Caco-2 (cell line): ENCODE measurements at regions not wholly inside any gene's neighbourhood (a gene's known extent, or its start where the extent isn't known, plus 50 kb on each side); places are given as distances from the start of the nearest gene placed in this dataset.
"Not testable (repeated sequence)": the region's sequence is repeated elsewhere in the genome, so short reads cannot be mapped to it uniquely, and the experiment has no call there.

Experiments
- BruUV-seq: library from RNA; stranded (reverse); fragments of 400-500 nt; replicated peaks from 2 replicates; lab custom pipeline; 2021; lab: Mats Ljungman, UMichigan
- CTCF ChIA-PET: fragments of 300-600 bp; sonication (Branson Sonifier 250); formaldehyde crosslinking; loops from one replicate; lab custom pipeline; 2022; ENCODE audit warnings: antibody characterized with exemption; lab: Charles Lee
- POLR2A ChIA-PET: fragments of 300-600 bp; sonication (Branson Sonifier 250); formaldehyde crosslinking; loops from one replicate; lab custom pipeline; 2022; ENCODE audit warnings: antibody characterized with exemption; lab: Charles Lee
- DNase-seq, 2 experiments: peaks; one replicate each; pipeline versions ENCODE4 v3.0.0 to v3.0.0-alpha.2; 2020 to 2022
- H3K27me3 ChIP-seq: replicated peaks from 2 replicates; pipeline ENCODE4 v1.6.0; 2011; ENCODE audit warnings: low read length; ENCODE audit not compliant: control insufficient read depth, insufficient read depth
- H3K36me3 ChIP-seq: 2 replicates; pipeline ENCODE4 v1.5.1; 2011; ENCODE audit warnings: low read length; ENCODE audit not compliant: control insufficient read depth, insufficient read depth
- H3K4me1 ChIP-seq: fragments of 250-450 bp; sonication (Bioruptor Pico); 2 replicates; pipeline ENCODE4 v1.5.1; 2020; ENCODE audit warnings: mild to moderate bottlenecking
- H3K4me3 ChIP-seq: 2 replicates; pipeline ENCODE4 v1.5.1; 2011; ENCODE audit warnings: low read depth, mild to moderate bottlenecking, control low read depth, low read length
- H3K9me3 ChIP-seq: fragments of 250-450 bp; sonication (Bioruptor Pico); 2 replicates; pipeline ENCODE4 v1.5.1; 2020; ENCODE audit warnings: mild to moderate bottlenecking, moderate library complexity
- H3K27ac Mint-ChIP-seq: one replicate; pipeline ENCODE4 v1.8.0; 2022; ENCODE audit warnings: mixed read lengths; ENCODE audit not compliant: unreplicated experiment
- H3K27me3 Mint-ChIP-seq: one replicate; pipeline ENCODE4 v1.8.0; 2022; ENCODE audit warnings: mixed read lengths; ENCODE audit not compliant: insufficient read depth, unreplicated experiment
- H3K36me3 Mint-ChIP-seq: one replicate; pipeline ENCODE4 v1.8.0; 2022; ENCODE audit warnings: mild to moderate bottlenecking, mixed read lengths; ENCODE audit not compliant: insufficient read depth, unreplicated experiment
- H3K4me1 Mint-ChIP-seq: one replicate; pipeline ENCODE4 v1.8.0; 2022; ENCODE audit warnings: low read depth, mixed read lengths; ENCODE audit not compliant: unreplicated experiment
- H3K4me3 Mint-ChIP-seq: one replicate; pipeline ENCODE4 v1.8.0; 2022; ENCODE audit warnings: mild to moderate bottlenecking, moderate library complexity, mixed read lengths; ENCODE audit not compliant: unreplicated experiment
- H3K9me3 Mint-ChIP-seq: one replicate; pipeline ENCODE4 v1.8.0; 2022; ENCODE audit warnings: mixed read lengths; ENCODE audit not compliant: unreplicated experiment
- CTCF ChIP-seq, 2 experiments: fragments of 200-600 bp in 1 of 2; IDR thresholded peaks; 1 replicate in 1 of 2; 2 replicates in 1 of 2; pipeline versions ENCODE4 v1.5.1 to v1.8.0; 2011 to 2022; ENCODE audit warnings: antibody characterized with exemption in 1 of 2, control low read depth in 1 of 2, inconsistent platforms in 1 of 2, low read depth in 1 of 2, low read length in 1 of 2, mild to moderate bottlenecking in 1 of 2, moderate library complexity in 1 of 2; ENCODE audit not compliant: insufficient read depth in 1 of 2, severe bottlenecking in 1 of 2, unreplicated experiment in 1 of 2
- intact Hi-C: fragments of 100-400 bp; cut with micrococcal nuclease; formaldehyde crosslinking; loops from one replicate; pipeline ENCODE4 v1.10.0; 2022; ENCODE audit not compliant: unreplicated experiment

GRCh38 chr12:70083677-70084020 is 159.6 kb upstream of the CNOT2 start:
- no peaks in the 10 kb centered on the region for H3K9me3 ChIP-seq
- no TSS peak for BruUV-seq
- H3K36me3 ChIP-seq: no peaks in the 10 kb centered on the region
- H3K4me1 Mint-ChIP-seq: no peaks in the 10 kb centered on the region
- no peak for TF ChIP-seq CTCF (IDR thresholded peaks at IDR 0.05; ENCODE audit: insufficient read depth in 1 of 2, low read depth in 1 of 2, low read length in 1 of 2, severe bottlenecking in 1 of 2, unreplicated experiment in 1 of 2)
- no peak for DNase-seq
- ChIA-PET CTCF (no interaction called here), POLR2A (no interaction called here)
- H3K27me3 ChIP-seq: no peaks in the 10 kb centered on the region
- peaks cover 9% of the 10 kb centered on the region for H3K9me3 Mint-ChIP-seq
- no peaks in the 10 kb centered on the region for H3K27me3 Mint-ChIP-seq
- no peak overlapping the region for H3K27ac Mint-ChIP-seq
- H3K4me1 ChIP-seq: no peaks in the 10 kb centered on the region
- intact Hi-C loops: no loop called here
- no peak overlapping the region for H3K4me3 ChIP-seq
- H3K36me3 Mint-ChIP-seq: no peaks in the 10 kb centered on the region
- H3K4me3 Mint-ChIP-seq: no peak overlapping the region

GRCh38 chr12:70086372-70086771 is 156.9 kb upstream of the CNOT2 start:
- H3K27me3 Mint-ChIP-seq, BruUV-seq, H3K9me3 Mint-ChIP-seq, CTCF ChIA-PET, H3K4me1 ChIP-seq, H3K36me3 ChIP-seq, H3K9me3 ChIP-seq, H3K4me3 Mint-ChIP-seq, POLR2A ChIA-PET, H3K27ac Mint-ChIP-seq, H3K27me3 ChIP-seq, intact Hi-C loops, H3K4me3 ChIP-seq, H3K4me1 Mint-ChIP-seq, DNase-seq, H3K36me3 Mint-ChIP-seq: not testable (repeated sequence)

GRCh38 chr12:70091021-70091521 is 152.2 kb upstream of the CNOT2 start:
- no peaks in the 10 kb centered on the region for H3K9me3 Mint-ChIP-seq
- ChIA-PET CTCF (no interaction called here), POLR2A (no interaction called here)
- Histone ChIP-seq H3K27me3 (no peaks in the 10 kb centered on the region), H3K4me1 (0 out of 2 replicates have a peak, but pooled peaks cover 3% of the 10 kb centered on the region), H3K36me3 (no peaks in the 10 kb centered on the region), H3K9me3 (no peaks in the 10 kb centered on the region), H3K4me3 (no peak overlapping the region)
- no peaks in the 10 kb centered on the region for H3K27me3 Mint-ChIP-seq
- no TSS peak for BruUV-seq
- no peak overlapping the region for H3K27ac Mint-ChIP-seq
- no peak for TF ChIP-seq CTCF (IDR thresholded peaks at IDR 0.05; ENCODE audit: insufficient read depth in 1 of 2, low read depth in 1 of 2, low read length in 1 of 2, severe bottlenecking in 1 of 2, unreplicated experiment in 1 of 2)
- intact Hi-C loops: no loop called here
- no peak for DNase-seq
- no peaks in the 10 kb centered on the region for H3K36me3 Mint-ChIP-seq
- no peak overlapping the region for H3K4me3 Mint-ChIP-seq
- H3K4me1 Mint-ChIP-seq: no peaks in the 10 kb centered on the region

GRCh38 chr12:70094467-70094866 is 148.8 kb upstream of the CNOT2 start:
- H3K4me1 ChIP-seq: 0 out of 2 replicates have a peak, but pooled peaks cover 3% of the 10 kb centered on the region
- POLR2A ChIA-PET: no interaction called here
- Mint-ChIP-seq H3K27me3 (no peaks in the 10 kb centered on the region), H3K36me3 (no peaks in the 10 kb centered on the region), H3K4me3 (no peak overlapping the region), H3K4me1 (no peaks in the 10 kb centered on the region), H3K27ac (no peak overlapping the region), H3K9me3 (no peaks in the 10 kb centered on the region)
- no peak overlapping the region for H3K4me3 ChIP-seq
- no peaks in the 10 kb centered on the region for H3K9me3 ChIP-seq
- no peaks in the 10 kb centered on the region for H3K36me3 ChIP-seq
- no peaks in the 10 kb centered on the region for H3K27me3 ChIP-seq
- CTCF ChIA-PET: no interaction called here
- no TSS peak for BruUV-seq
- DNase-seq: no peak
- intact Hi-C loops: no loop called here
- TF ChIP-seq CTCF (IDR thresholded peaks at IDR 0.05; ENCODE audit: insufficient read depth in 1 of 2, low read depth in 1 of 2, low read length in 1 of 2, severe bottlenecking in 1 of 2, unreplicated experiment in 1 of 2): no peak
